ENCODE measurements at regions not wholly inside any gene's neighbourhood (a gene's known extent, or its start where the extent isn't known, plus 50 kb on each side); places are given as distances from the start of the nearest gene placed in this dataset.
"Not testable (repeated sequence)": the region's sequence is repeated elsewhere in the genome, so short reads cannot be mapped to it uniquely, and the experiment has no call there.

GRCh38 chr6:169119669-169120068 lies 134.0 kb downstream of the THBS2 start:
- no peaks in the 10 kb centered on the region for H3K36me3 ChIP-seq (ENCODE audit: control insufficient read depth, insufficient read depth, low read length)
- no peaks in the 10 kb centered on the region for H3K4me1 ChIP-seq (ENCODE audit: control insufficient read depth, insufficient read depth, low read length, poor library complexity, severe bottlenecking)
- DNase-seq = no peak
- H3K27me3 ChIP-seq (replicated peaks; ENCODE audit: control insufficient read depth, insufficient read depth, low read length, poor library complexity, severe bottlenecking) = no peaks in the 10 kb centered on the region
- H3K27ac ChIP-seq (ENCODE audit: insufficient read depth, low read length, poor library complexity, severe bottlenecking) = no peak overlapping the region
- no peaks in the 10 kb centered on the region for H3K9me3 ChIP-seq (ENCODE audit: control insufficient read depth, low read length)
- no peak overlapping the region for H3K4me3 ChIP-seq (ENCODE audit: insufficient read depth, low read depth, low read length, poor library complexity, severe bottlenecking)

DNA sequence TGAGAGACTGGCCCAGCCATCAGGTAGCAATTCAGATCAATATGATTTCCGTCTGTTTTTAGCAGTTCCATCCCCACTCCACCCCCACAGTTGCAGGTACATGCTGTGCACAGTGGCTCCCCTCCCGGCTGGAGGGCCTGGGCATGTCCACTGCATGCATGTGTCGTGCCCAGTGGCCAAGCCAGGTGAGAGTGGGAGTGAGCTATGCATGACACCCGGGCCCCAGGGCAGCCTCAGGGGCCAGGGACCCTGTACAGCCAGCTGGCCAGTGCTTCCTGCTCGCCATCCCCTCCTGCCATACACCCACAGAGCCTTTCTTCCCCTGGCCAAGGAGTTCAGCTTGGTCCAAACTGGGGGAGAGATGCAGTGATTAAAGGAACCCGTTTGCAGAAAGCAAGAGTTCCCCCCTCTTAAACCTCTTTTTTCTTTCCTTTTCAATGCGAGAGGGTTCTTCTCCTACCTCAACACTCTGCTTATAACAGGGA lies 135.3 kb downstream of the THBS2 start:
- no peaks in the 10 kb centered on the region for H3K4me1 ChIP-seq (ENCODE audit: control insufficient read depth, insufficient read depth, low read length, poor library complexity, severe bottlenecking)
- no peak for DNase-seq

GRCh38 chr6:169117663-169118062 lies 136.0 kb downstream of the THBS2 start:
- Histone ChIP-seq H3K36me3 (ENCODE audit: control insufficient read depth, insufficient read depth, low read length) (no peaks in the 10 kb centered on the region), H3K27me3 (replicated peaks; ENCODE audit: control insufficient read depth, insufficient read depth, low read length, poor library complexity, severe bottlenecking) (no peaks in the 10 kb centered on the region), H3K4me3 (ENCODE audit: insufficient read depth, low read depth, low read length, poor library complexity, severe bottlenecking) (no peak overlapping the region), H3K9me3 (ENCODE audit: control insufficient read depth, low read length) (no peaks in the 10 kb centered on the region), H3K27ac (ENCODE audit: insufficient read depth, low read length, poor library complexity, severe bottlenecking) (no peak overlapping the region), H3K4me1 (ENCODE audit: control insufficient read depth, insufficient read depth, low read length, poor library complexity, severe bottlenecking) (no peaks in the 10 kb centered on the region)
- DNase-seq = no peak

More for the DNA sequence above, 135.3 kb downstream of the THBS2 start:
- Histone ChIP-seq H3K9me3 (ENCODE audit: control insufficient read depth, low read length) (no peaks in the 10 kb centered on the region), H3K36me3 (ENCODE audit: control insufficient read depth, insufficient read depth, low read length) (no peaks in the 10 kb centered on the region), H3K27me3 (replicated peaks; ENCODE audit: control insufficient read depth, insufficient read depth, low read length, poor library complexity, severe bottlenecking) (no peaks in the 10 kb centered on the region), H3K4me3 (ENCODE audit: insufficient read depth, low read depth, low read length, poor library complexity, severe bottlenecking) (no peak overlapping the region), H3K27ac (ENCODE audit: insufficient read depth, low read length, poor library complexity, severe bottlenecking) (no peak overlapping the region)

GRCh38 chr6:169115632-169116031 lies 138.0 kb downstream of the THBS2 start:
- H3K27ac ChIP-seq (ENCODE audit: insufficient read depth, low read length, poor library complexity, severe bottlenecking) = no peak overlapping the region
- H3K27me3 ChIP-seq (replicated peaks; ENCODE audit: control insufficient read depth, insufficient read depth, low read length, poor library complexity, severe bottlenecking) = no peaks in the 10 kb centered on the region
- H3K9me3 ChIP-seq (ENCODE audit: control insufficient read depth, low read length) = no peaks in the 10 kb centered on the region
- no peak for DNase-seq
- no peaks in the 10 kb centered on the region for H3K4me1 ChIP-seq (ENCODE audit: control insufficient read depth, insufficient read depth, low read length, poor library complexity, severe bottlenecking)
- H3K36me3 ChIP-seq (ENCODE audit: control insufficient read depth, insufficient read depth, low read length) = no peaks in the 10 kb centered on the region
- no peak overlapping the region for H3K4me3 ChIP-seq (ENCODE audit: insufficient read depth, low read depth, low read length, poor library complexity, severe bottlenecking)

- not testable (repeated sequence) for H3K27me3 ChIP-seq (replicated peaks; ENCODE audit: control insufficient read depth, insufficient read depth, low read length, poor library complexity, severe bottlenecking); H3K4me1 ChIP-seq (ENCODE audit: control insufficient read depth, insufficient read depth, low read length, poor library complexity, severe bottlenecking); H3K27ac ChIP-seq (ENCODE audit: insufficient read depth, low read length, poor library complexity, severe bottlenecking); H3K4me3 ChIP-seq (ENCODE audit: insufficient read depth, low read depth, low read length, poor library complexity, severe bottlenecking); H3K9me3 ChIP-seq (ENCODE audit: control insufficient read depth, low read length); DNase-seq; H3K36me3 ChIP-seq (ENCODE audit: control insufficient read depth, insufficient read depth, low read length)
These were observed 139.0 kb downstream of the THBS2 start for GRCh38 chr6:169114632-169115031.

DNA sequence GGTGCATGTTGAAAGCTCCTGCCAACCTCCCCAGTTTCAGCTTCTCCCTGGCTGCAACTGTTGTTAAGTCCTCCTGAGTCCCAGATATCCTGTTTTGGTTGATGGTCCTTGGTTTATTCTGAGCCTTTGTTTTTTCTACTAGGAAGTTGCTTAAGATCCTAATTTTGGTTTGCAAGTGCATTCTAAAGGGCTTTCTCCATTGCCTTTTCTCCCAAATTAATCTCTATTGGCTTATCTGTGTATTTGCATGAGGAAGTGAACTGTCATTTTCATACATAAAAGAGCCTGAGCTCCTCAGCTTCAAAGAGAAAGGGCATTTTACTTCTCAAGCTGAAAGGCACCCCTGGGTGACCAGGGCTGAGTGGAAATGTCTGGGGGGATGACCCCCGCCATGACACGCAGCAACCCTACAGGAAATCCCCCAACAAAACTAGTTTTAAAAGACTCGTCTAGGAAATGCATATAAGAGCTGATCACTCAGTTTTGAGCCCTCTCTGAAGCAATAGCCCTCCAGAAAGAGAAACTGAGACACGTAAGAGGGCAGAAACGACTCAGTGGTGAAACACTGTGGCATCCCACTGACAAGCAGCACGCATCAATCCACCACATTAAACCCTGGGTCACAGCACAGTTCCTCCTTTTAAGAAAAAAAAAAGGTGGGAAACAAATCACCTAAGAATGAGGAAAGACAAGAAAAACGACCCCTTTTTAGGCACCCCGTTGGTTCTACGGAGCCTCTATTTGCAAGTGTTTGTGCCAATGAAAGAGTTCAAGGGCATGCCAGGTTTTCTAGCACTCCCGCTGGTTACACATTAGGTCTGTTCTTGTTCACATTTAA lies 140.9 kb downstream of the THBS2 start:
- DNase-seq = no peak
- H3K27ac ChIP-seq (ENCODE audit: insufficient read depth, low read length, poor library complexity, severe bottlenecking) = no peak overlapping the region
- no peak overlapping the region for H3K4me3 ChIP-seq (ENCODE audit: insufficient read depth, low read depth, low read length, poor library complexity, severe bottlenecking)
- no peaks in the 10 kb centered on the region for H3K36me3 ChIP-seq (ENCODE audit: control insufficient read depth, insufficient read depth, low read length)
- H3K9me3 ChIP-seq (ENCODE audit: control insufficient read depth, low read length) = no peaks in the 10 kb centered on the region
- H3K27me3 ChIP-seq (replicated peaks; ENCODE audit: control insufficient read depth, insufficient read depth, low read length, poor library complexity, severe bottlenecking) = no peaks in the 10 kb centered on the region
- no peaks in the 10 kb centered on the region for H3K4me1 ChIP-seq (ENCODE audit: control insufficient read depth, insufficient read depth, low read length, poor library complexity, severe bottlenecking)

GRCh38 chr6:169111203-169111602 lies 142.4 kb downstream of the THBS2 start:
- no peaks in the 10 kb centered on the region for H3K9me3 ChIP-seq (ENCODE audit: control insufficient read depth, low read length)
- no peaks in the 10 kb centered on the region for H3K27me3 ChIP-seq (replicated peaks; ENCODE audit: control insufficient read depth, insufficient read depth, low read length, poor library complexity, severe bottlenecking)
- H3K27ac ChIP-seq (ENCODE audit: insufficient read depth, low read length, poor library complexity, severe bottlenecking) = no peak overlapping the region
- DNase-seq = no peak
- H3K36me3 ChIP-seq (ENCODE audit: control insufficient read depth, insufficient read depth, low read length) = no peaks in the 10 kb centered on the region
- no peak overlapping the region for H3K4me3 ChIP-seq (ENCODE audit: insufficient read depth, low read depth, low read length, poor library complexity, severe bottlenecking)
- H3K4me1 ChIP-seq (ENCODE audit: control insufficient read depth, insufficient read depth, low read length, poor library complexity, severe bottlenecking) = no peaks in the 10 kb centered on the region

DNA sequence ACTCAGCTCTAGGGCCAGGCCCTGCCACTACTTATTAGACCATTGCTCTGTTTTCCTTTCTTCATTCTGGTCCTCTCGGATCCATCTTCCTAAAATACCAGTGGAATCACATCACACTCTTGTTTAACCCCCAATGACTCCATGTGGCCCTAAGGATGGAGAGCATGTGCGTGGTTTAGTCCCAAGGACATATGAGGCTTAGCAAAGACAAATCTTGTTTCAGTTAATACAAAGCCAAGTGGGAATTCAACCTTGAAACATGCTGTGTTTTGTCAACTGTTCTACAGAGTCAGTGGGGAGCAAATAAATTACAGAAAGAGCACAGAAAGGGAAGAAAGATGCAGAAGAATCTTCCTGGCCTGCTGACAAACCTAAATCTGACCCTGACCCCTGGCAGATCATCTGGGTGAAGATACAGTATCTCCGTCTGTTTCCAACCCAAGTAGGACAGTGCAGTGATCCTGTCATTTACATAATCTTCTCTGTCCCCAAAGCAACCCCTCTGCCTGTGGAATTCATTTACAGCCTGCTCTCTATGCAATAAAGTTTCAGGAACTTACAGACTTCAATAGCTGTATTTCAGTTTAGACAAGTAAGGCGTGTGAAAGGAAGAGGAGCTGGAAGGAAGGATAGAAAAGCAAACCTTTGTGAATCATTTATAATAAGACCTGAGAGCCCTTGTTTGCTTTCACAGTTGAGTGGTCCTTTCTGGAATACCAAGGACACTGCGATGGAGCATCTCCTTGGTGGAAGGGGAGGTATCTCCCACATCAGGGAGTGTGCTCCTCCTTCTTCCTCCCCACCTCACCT lies 144.0 kb downstream of the THBS2 start:
- Histone ChIP-seq H3K27ac (ENCODE audit: insufficient read depth, low read length, poor library complexity, severe bottlenecking) (no peak overlapping the region), H3K9me3 (ENCODE audit: control insufficient read depth, low read length) (no peaks in the 10 kb centered on the region), H3K4me3 (ENCODE audit: insufficient read depth, low read depth, low read length, poor library complexity, severe bottlenecking) (no peak overlapping the region), H3K4me1 (ENCODE audit: control insufficient read depth, insufficient read depth, low read length, poor library complexity, severe bottlenecking) (no peaks in the 10 kb centered on the region), H3K36me3 (ENCODE audit: control insufficient read depth, insufficient read depth, low read length) (no peaks in the 10 kb centered on the region), H3K27me3 (replicated peaks; ENCODE audit: control insufficient read depth, insufficient read depth, low read length, poor library complexity, severe bottlenecking) (no peaks in the 10 kb centered on the region)
- no peak for DNase-seq

GRCh38 chr6:169108753-169109152 lies 144.9 kb downstream of the THBS2 start:
- DNase-seq = no peak
- no peaks in the 10 kb centered on the region for H3K4me1 ChIP-seq (ENCODE audit: control insufficient read depth, insufficient read depth, low read length, poor library complexity, severe bottlenecking)
- no peaks in the 10 kb centered on the region for H3K27me3 ChIP-seq (replicated peaks; ENCODE audit: control insufficient read depth, insufficient read depth, low read length, poor library complexity, severe bottlenecking)
- no peak overlapping the region for H3K27ac ChIP-seq (ENCODE audit: insufficient read depth, low read length, poor library complexity, severe bottlenecking)
- H3K9me3 ChIP-seq (ENCODE audit: control insufficient read depth, low read length) = no peaks in the 10 kb centered on the region
- H3K4me3 ChIP-seq (ENCODE audit: insufficient read depth, low read depth, low read length, poor library complexity, severe bottlenecking) = no peak overlapping the region
- H3K36me3 ChIP-seq (ENCODE audit: control insufficient read depth, insufficient read depth, low read length) = no peaks in the 10 kb centered on the region

GRCh38 chr6:169106176-169106575 lies 147.5 kb downstream of the THBS2 start:
- no peak overlapping the region for H3K27ac ChIP-seq (ENCODE audit: insufficient read depth, low read length, poor library complexity, severe bottlenecking)

More at GRCh38 chr6:169106176-169106575, 147.5 kb downstream of the THBS2 start:
- no peak overlapping the region for H3K4me3 ChIP-seq (ENCODE audit: insufficient read depth, low read depth, low read length, poor library complexity, severe bottlenecking)
- H3K9me3 ChIP-seq (ENCODE audit: control insufficient read depth, low read length) = no peaks in the 10 kb centered on the region
- H3K27me3 ChIP-seq (replicated peaks; ENCODE audit: control insufficient read depth, insufficient read depth, low read length, poor library complexity, severe bottlenecking) = no peaks in the 10 kb centered on the region
- H3K36me3 ChIP-seq (ENCODE audit: control insufficient read depth, insufficient read depth, low read length) = no peaks in the 10 kb centered on the region
- DNase-seq = no peak
- no peaks in the 10 kb centered on the region for H3K4me1 ChIP-seq (ENCODE audit: control insufficient read depth, insufficient read depth, low read length, poor library complexity, severe bottlenecking)

Data from effector memory CD4-positive, alpha-beta T cell (primary cell).